Adrenal gland (tissue), 9 donors: ENCODE measurements at regions not wholly inside any gene's neighbourhood (a gene's known extent, or its start where the extent isn't known, plus 50 kb on each side); places are given as distances from the start of the nearest gene placed in this dataset.

Experiments
- DNase-seq, 7 donors: peaks; one replicate each; pipeline ENCODE4 v3.0.0-alpha.2; 2019 to 2020
- H3K27ac ChIP-seq, 5 donors: fragments of 200-600 bp; sonication (generic) in 4 of 5; 1 replicate in 3 of 5; 2 replicates in 2 of 5; pipeline versions ENCODE4 v1.5.1 to v1.8.0; 2016 to 2020; ENCODE audit warnings: mild to moderate bottlenecking in 1 of 5
- H3K27me3 ChIP-seq: fragments of 200-600 bp; 2 replicates; pipeline ENCODE4 v1.8.0; 2021
- H3K36me3 ChIP-seq, 2 donors: fragments of 200-600 bp; replicated peaks in 1 of 2; 1 replicate in 1 of 2; 2 replicates in 1 of 2; pipeline versions ENCODE4 v1.5.1 to v1.8.0; 2018 to 2022
- H3K4me1 ChIP-seq, 2 donors: fragments of 200-600 bp; replicated peaks in 1 of 2; 1 replicate in 1 of 2; 2 replicates in 1 of 2; pipeline versions ENCODE4 v1.5.1 to v1.8.0; 2018 to 2021
- H3K4me3 ChIP-seq, 4 donors: fragments of 200-600 bp; sonication (generic) in 3 of 4; one replicate each; pipeline ENCODE4 v1.5.1; 2016 to 2018
- H3K9me3 ChIP-seq, 3 donors: fragments of 200-600 bp; sonication (generic) in 1 of 3; replicated peaks in 1 of 3; 1 replicate in 2 of 3; 2 replicates in 1 of 3; pipeline versions ENCODE4 v1.5.1 to v1.8.0; 2016 to 2021
- POLR2A ChIP-seq, 2 donors: fragments of 450-650 bp; IDR thresholded peaks; one replicate each; pipeline ENCODE4 v1.6.1; 2017; ENCODE audit warnings: antibody characterized with exemption in 2 of 2, mild to moderate bottlenecking in 2 of 2, moderate library complexity in 1 of 2
- WGBS, 4 donors: extraction: QIAGEN DNeasy Blood & Tissue Kit in 2 of 4; methylation state at CpG; one replicate each; pipeline versions ENCODE4 v1.1.5 to v1.1.7; 2013 to 2017; 5-methylcytosine and 5-hydroxymethylcytosine counted together
- intact Hi-C, 2 donors: fragments of 100-400 bp; cut with DNase I; formaldehyde crosslinking; loops; one replicate each; pipeline versions ENCODE4 v1.14.1 to v1.15.0; 2022 to 2023
- TF ChIP-seq, protein P1 (sequence below), 6 experiments: fragments of 450-650 bp in 4 of 6; fragments of 200-600 bp in 2 of 6; sonication (generic) in 1 of 6; IDR thresholded peaks; 1 replicate in 5 of 6; 2 replicates in 1 of 6; pipeline versions ENCODE4 v1.5.1 to v1.8.0; 2016 to 2021; ENCODE audit warnings: antibody characterized with exemption in 6 of 6, mild to moderate bottlenecking in 2 of 6, moderate library complexity in 1 of 6
- donor health status: healthy with polysubstance abuse.
- donor health status: Bipolar disorder and iron deficiency.
- donor health status: DM: yes; HTN: yes; CAD: no.
- donor health status: DM: no; HTN: no; CAD: no.
- donor health status: DM: no; HTN: no; CAD: no.

DNA sequence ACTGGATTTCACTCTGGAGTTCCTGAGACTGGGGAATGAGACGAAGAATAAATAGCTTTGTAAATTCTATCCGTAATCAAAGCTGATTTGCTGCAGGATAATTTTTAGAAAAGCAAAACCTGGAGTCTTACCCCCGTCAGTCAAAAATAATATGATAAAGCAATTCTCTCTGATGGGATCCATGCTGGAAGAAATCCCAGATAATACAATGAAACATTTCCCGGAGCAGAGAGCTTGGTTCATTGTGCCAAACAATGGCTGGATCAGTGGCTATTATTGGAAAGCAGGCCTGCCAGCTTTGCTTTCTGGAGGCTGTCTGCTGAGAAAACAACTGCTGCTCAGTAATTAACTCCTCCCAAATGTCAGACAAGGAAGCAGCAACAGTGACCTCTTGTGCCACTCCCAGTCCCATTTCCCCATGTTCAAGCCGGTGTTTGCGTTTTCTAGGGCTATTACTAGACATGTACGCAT is 609.4 kb upstream of the PCDH15 start:
- Histone ChIP-seq H3K27me3 (no peaks in the 10 kb centered on the region), H3K4me3 (peak overlapping the region in 1 of 4 donors; percentile 15), H3K9me3 (no peaks in the 10 kb centered on the region), H3K36me3 (no peaks in the 10 kb centered on the region), H3K4me1 (peaks cover 10 to 25% of the 10 kb centered on the region in 2 donors), H3K27ac (peak overlapping the region; percentile 61 to 79 (median 69))
- 20 to 29% (median 22%) methylated on average over 7 of the region's 7 CpGs for WGBS, 4 donors
- intact Hi-C loops: no loop called here
- peak; percentile 75 to 94 (median 85) for DNase-seq
- TF ChIP-seq, protein P1, sequence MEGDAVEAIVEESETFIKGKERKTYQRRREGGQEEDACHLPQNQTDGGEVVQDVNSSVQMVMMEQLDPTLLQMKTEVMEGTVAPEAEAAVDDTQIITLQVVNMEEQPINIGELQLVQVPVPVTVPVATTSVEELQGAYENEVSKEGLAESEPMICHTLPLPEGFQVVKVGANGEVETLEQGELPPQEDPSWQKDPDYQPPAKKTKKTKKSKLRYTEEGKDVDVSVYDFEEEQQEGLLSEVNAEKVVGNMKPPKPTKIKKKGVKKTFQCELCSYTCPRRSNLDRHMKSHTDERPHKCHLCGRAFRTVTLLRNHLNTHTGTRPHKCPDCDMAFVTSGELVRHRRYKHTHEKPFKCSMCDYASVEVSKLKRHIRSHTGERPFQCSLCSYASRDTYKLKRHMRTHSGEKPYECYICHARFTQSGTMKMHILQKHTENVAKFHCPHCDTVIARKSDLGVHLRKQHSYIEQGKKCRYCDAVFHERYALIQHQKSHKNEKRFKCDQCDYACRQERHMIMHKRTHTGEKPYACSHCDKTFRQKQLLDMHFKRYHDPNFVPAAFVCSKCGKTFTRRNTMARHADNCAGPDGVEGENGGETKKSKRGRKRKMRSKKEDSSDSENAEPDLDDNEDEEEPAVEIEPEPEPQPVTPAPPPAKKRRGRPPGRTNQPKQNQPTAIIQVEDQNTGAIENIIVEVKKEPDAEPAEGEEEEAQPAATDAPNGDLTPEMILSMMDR (IDR thresholded peaks at IDR 0.05): peak in 5 of 6 experiments; percentile 20 to 44 (median 37)
- TF ChIP-seq POLR2A (IDR thresholded peaks at IDR 0.05): peak in 1 of 2 donors; percentile 81

DNA sequence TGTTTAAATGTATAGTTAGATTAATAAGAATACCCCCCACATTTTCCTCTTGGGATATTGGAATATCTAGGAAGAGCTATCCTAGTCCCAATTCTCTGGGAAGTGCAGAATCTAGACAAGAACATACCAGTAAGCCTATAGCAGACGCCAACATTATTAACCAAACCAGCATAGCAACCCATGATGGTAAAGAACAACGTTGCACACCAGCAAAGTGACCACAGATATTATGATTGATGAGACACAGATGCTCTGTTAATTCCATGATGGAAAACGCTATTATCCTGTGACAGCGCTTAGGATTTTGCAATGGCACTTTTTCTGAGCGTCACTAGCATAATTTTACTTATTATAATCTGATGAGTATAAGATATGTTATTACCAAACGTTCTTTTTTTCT is 603.1 kb upstream of the PCDH15 start:
- no peak for DNase-seq
- 71 to 75% (median 74%) methylated on average over 6 of the region's 6 CpGs for WGBS, 4 donors
- H3K4me3 ChIP-seq: no peak overlapping the region
- H3K36me3 ChIP-seq: no peaks in the 10 kb centered on the region
- intact Hi-C loops: no loop called here
- H3K9me3 ChIP-seq: no peaks in the 10 kb centered on the region
- H3K4me1 ChIP-seq: peaks cover 6 to 9% of the 10 kb centered on the region in 2 donors
- TF ChIP-seq, protein P1 (IDR thresholded peaks at IDR 0.05): no peak
- no peak for TF ChIP-seq POLR2A (IDR thresholded peaks at IDR 0.05)
- H3K27ac ChIP-seq: no peak overlapping the region
- H3K27me3 ChIP-seq: no peaks in the 10 kb centered on the region

DNA sequence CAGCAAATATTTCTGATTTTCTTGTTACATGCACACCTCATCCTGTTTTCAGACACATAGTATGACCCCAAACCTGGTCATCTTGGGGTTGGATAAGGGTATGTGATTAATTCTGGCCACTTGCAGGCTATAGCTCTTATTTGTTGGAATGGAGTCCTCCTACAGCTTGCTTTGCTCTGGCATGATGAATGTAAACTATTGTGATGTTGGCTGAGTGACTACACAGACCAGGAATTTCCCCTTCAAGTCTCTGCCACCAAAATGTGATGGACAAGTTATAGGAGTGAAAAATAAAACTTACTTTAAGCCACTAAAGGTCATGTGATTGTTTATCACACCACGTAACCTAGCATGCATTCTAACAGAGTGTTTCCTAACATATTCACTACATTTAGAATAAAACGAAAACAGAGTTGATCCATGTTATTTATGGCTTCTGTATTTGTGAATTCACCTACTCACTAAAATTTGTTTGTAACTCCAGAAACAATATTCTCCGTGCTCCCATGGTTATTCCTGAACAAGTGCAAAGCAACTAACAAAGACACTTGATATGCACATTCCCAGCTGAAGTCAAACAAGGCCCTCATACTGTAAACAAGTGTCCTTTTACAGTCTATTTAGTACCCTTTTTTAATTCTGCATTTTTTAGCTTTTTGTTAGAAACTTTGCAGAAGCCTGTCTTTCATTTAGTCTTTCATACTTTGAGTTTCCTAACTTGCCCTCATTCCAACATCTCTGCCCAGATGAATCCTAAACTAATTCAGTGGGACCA is 599.2 kb upstream of the PCDH15 start:
- DNase-seq: no peak
- no peaks in the 10 kb centered on the region for H3K9me3 ChIP-seq
- no peaks in the 10 kb centered on the region for H3K4me1 ChIP-seq
- H3K36me3 ChIP-seq: no peaks in the 10 kb centered on the region
- no peak overlapping the region for H3K4me3 ChIP-seq
- WGBS, 4 donors: 72 to 80% (median 74%) methylated on average over 3 of the region's 3 CpGs
- no peaks in the 10 kb centered on the region for H3K27me3 ChIP-seq
- no peak overlapping the region for H3K27ac ChIP-seq
- intact Hi-C loops: no loop called here
- no peak for TF ChIP-seq POLR2A (IDR thresholded peaks at IDR 0.05)

DNA sequence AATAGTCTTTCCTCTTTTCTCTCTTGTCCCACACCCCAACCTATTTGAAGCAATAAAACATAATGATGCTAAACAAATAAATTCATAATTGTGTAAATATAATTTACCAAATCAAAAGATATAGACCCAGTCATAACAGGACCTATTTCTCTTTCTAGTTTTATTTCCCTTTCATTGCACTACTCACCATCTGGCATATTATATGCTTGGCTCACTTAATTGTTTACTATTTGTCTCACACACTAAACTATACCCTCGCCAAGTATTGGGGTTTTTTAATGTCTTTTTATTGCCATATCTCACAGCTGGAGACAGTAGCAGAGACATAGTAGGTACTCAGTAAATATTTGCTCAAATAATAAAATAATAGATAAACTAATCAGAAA is 597.5 kb upstream of the PCDH15 start:
- no peaks in the 10 kb centered on the region for H3K36me3 ChIP-seq
- H3K27me3 ChIP-seq: no peaks in the 10 kb centered on the region
- no peak overlapping the region for H3K27ac ChIP-seq
- H3K4me3 ChIP-seq: no peak overlapping the region
- no peak for DNase-seq
- no peak for TF ChIP-seq POLR2A (IDR thresholded peaks at IDR 0.05)
- TF ChIP-seq, protein P1 (IDR thresholded peaks at IDR 0.05): no peak
- H3K9me3 ChIP-seq: no peaks in the 10 kb centered on the region
- no peaks in the 10 kb centered on the region for H3K4me1 ChIP-seq
- intact Hi-C loops: no loop called here
- 68 to 84% (median 71%) methylated on average over 1 of the region's 1 CpG for WGBS, 4 donors
